PC-3 (cell line): ENCODE measurements at regions not wholly inside any gene's neighbourhood (a gene's known extent, or its start where the extent isn't known, plus 50 kb on each side); places are given as distances from the start of the nearest gene placed in this dataset.

Experiments used
- ATAC-seq: fragments of 200-7000 bp; cut with Tn5 transposase; 2 replicates; pipeline ENCODE4 v1.9.1; 2020; ENCODE audit warnings: mild to moderate bottlenecking, moderate library complexity
- BruUV-seq: library from RNA; stranded (reverse); fragments of 400-500 nt; replicated peaks from 2 replicates; lab custom pipeline; 2021; lab: Mats Ljungman, UMichigan
- CTCF ChIA-PET: fragments of 300-600 bp; sonication (Branson Sonifier 250); formaldehyde crosslinking; loops from one replicate; lab custom pipeline; 2022; ENCODE audit warnings: antibody characterized with exemption; lab: Charles Lee
- POLR2A ChIA-PET: fragments of 300-600 bp; sonication (Branson Sonifier 250); formaldehyde crosslinking; loops from one replicate; lab custom pipeline; 2022; ENCODE audit warnings: antibody characterized with exemption; ENCODE audit not compliant: unreplicated experiment; lab: Charles Lee
- DNase-seq: peaks from one replicate; pipeline ENCODE4 v3.0.0-alpha.2; 2015
- H2AFZ ChIP-seq: fragments of 300-600 bp; sonication (generic); 2 replicates; pipeline ENCODE4 v1.6.0; 2016; ENCODE audit warnings: antibody characterized with exemption, low read length
- H3F3A ChIP-seq: fragments of 300-600 bp; sonication (generic); one replicate; pipeline ENCODE4 v1.6.0; 2017; ENCODE audit warnings: antibody characterized with exemption, low read length, control low read depth, mild to moderate bottlenecking; ENCODE audit not compliant: unreplicated experiment
- H3K27ac ChIP-seq: fragments of 300-600 bp; sonication (generic); 2 replicates; pipeline ENCODE4 v1.5.1; 2016; ENCODE audit warnings: mild to moderate bottlenecking, low read length
- H3K27me3 ChIP-seq: fragments of 300-600 bp; sonication (generic); 2 replicates; pipeline ENCODE4 v1.6.1; 2016; ENCODE audit warnings: low read length, mixed read lengths
- H3K36me3 ChIP-seq: fragments of 300-600 bp; sonication (generic); 2 replicates; pipeline ENCODE4 v1.6.1; 2016; ENCODE audit warnings: low read depth, mixed run types, low read length, mixed read lengths
- H3K4me1 ChIP-seq: fragments of 300-600 bp; sonication (generic); 2 replicates; pipeline ENCODE4 v1.5.1; 2016; ENCODE audit warnings: low read length; ENCODE audit not compliant: insufficient read depth
- H3K4me2 ChIP-seq: fragments of 300-600 bp; sonication (generic); 2 replicates; pipeline ENCODE4 v1.6.0; 2016; ENCODE audit warnings: low read length
- H3K4me3 ChIP-seq: fragments of 300-600 bp; sonication (generic); 2 replicates; pipeline ENCODE4 v1.5.1; 2016; ENCODE audit warnings: mild to moderate bottlenecking, low read length, mixed read lengths
- H3K79me2 ChIP-seq: fragments of 300-600 bp; sonication (generic); 2 replicates; pipeline ENCODE4 v1.6.1; 2017; ENCODE audit warnings: low read length, mixed read lengths
- H3K9ac ChIP-seq: fragments of 300-600 bp; sonication (generic); 2 replicates; pipeline ENCODE4 v1.6.0; 2016; ENCODE audit warnings: mild to moderate bottlenecking, low read length
- H3K9me2 ChIP-seq: fragments of 300-600 bp; sonication (generic); replicated peaks from 2 replicates; pipeline ENCODE4 v1.6.1; 2016; ENCODE audit warnings: mixed run types, low read length, mixed read lengths
- H3K9me3 ChIP-seq: fragments of 300-600 bp; sonication (generic); 2 replicates; pipeline ENCODE4 v1.6.1; 2016; ENCODE audit warnings: low read length, mixed read lengths
- H4K20me1 ChIP-seq: fragments of 300-600 bp; sonication (generic); 2 replicates; pipeline ENCODE4 v1.6.1; 2016; ENCODE audit warnings: low read length, mixed read lengths
- EZH2 ChIP-seq: fragments of 300-600 bp; sonication (generic); IDR thresholded peaks from one replicate; pipeline ENCODE4 v1.6.1; 2017; ENCODE audit warnings: antibody characterized with exemption, mild to moderate bottlenecking, low read length; ENCODE audit not compliant: unreplicated experiment
- EZH2phosphoT487 ChIP-seq: fragments of 300-600 bp; sonication (generic); IDR thresholded peaks from 2 replicates; pipeline ENCODE4 v1.6.1; 2018; ENCODE audit warnings: mild to moderate bottlenecking, antibody characterized with exemption, low read length, borderline replicate concordance
- intact Hi-C: fragments of 100-400 bp; cut with micrococcal nuclease; formaldehyde crosslinking; loops from 2 replicates; pipeline ENCODE4 v1.9.0; 2023
- TF ChIP-seq, protein P1 (sequence below): fragments of 300-600 bp; sonication (generic); conservative IDR thresholded peaks from 2 replicates; pipeline ENCODE4 v1.5.1; 2017; ENCODE audit warnings: antibody characterized with exemption, low read depth, mild to moderate bottlenecking, low read length

DNA sequence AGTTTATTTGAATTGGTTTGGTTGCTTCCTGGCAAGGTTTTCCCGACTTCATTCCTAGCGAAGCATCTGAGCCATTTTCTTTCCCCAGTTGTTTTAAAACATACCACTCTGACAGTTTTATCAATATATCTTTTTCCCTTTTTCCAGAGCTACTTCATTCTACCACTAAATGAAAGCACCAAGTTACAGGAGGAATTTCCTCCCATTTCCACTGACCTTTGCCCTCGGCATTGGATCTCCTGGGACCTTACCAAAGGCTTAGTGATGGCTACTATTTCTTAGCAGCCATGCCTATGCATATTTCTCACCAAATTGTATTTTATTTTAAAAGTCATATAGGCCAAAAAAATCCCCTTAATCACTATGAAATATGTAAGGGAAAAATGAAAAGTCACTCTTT, 150.5 kb downstream of the ZNF330 start:
- H3K4me3 ChIP-seq, result no peak overlapping the region
- H3K9me3 ChIP-seq, result no peaks in the 10 kb centered on the region
- H3K79me2 ChIP-seq, result no peaks in the 10 kb centered on the region
- H3F3A ChIP-seq, result no peaks in the 10 kb centered on the region
- H3K9ac ChIP-seq, result no peak overlapping the region
- BruUV-seq, result no TSS peak
- H3K27ac ChIP-seq, result no peak overlapping the region
- H3K9me2 ChIP-seq, result 0 out of 2 replicates have a peak, but pooled peaks cover 6% of the 10 kb centered on the region
- DNase-seq (no peak), ATAC-seq (no peak)
- H3K4me2 ChIP-seq, result no peak overlapping the region
- no peaks in the 10 kb centered on the region for H3K36me3 ChIP-seq
- ChIA-PET POLR2A (no interaction called here), CTCF (no interaction called here)
- peaks cover 3% of the 10 kb centered on the region for H3K4me1 ChIP-seq
- H3K27me3 ChIP-seq, result no peaks in the 10 kb centered on the region
- no peak overlapping the region for H2AFZ ChIP-seq
- intact Hi-C loops, result loop anchor here (10.0 kb wide), 1 partner anchor 174 kb away; no protein-coding TSS in a partner anchor
- TF ChIP-seq EZH2 (no peak), EZH2phosphoT487 (no peak)
- TF ChIP-seq, protein P1, sequence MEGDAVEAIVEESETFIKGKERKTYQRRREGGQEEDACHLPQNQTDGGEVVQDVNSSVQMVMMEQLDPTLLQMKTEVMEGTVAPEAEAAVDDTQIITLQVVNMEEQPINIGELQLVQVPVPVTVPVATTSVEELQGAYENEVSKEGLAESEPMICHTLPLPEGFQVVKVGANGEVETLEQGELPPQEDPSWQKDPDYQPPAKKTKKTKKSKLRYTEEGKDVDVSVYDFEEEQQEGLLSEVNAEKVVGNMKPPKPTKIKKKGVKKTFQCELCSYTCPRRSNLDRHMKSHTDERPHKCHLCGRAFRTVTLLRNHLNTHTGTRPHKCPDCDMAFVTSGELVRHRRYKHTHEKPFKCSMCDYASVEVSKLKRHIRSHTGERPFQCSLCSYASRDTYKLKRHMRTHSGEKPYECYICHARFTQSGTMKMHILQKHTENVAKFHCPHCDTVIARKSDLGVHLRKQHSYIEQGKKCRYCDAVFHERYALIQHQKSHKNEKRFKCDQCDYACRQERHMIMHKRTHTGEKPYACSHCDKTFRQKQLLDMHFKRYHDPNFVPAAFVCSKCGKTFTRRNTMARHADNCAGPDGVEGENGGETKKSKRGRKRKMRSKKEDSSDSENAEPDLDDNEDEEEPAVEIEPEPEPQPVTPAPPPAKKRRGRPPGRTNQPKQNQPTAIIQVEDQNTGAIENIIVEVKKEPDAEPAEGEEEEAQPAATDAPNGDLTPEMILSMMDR, result no peak
- H4K20me1 ChIP-seq, result no peaks in the 10 kb centered on the region

DNA sequence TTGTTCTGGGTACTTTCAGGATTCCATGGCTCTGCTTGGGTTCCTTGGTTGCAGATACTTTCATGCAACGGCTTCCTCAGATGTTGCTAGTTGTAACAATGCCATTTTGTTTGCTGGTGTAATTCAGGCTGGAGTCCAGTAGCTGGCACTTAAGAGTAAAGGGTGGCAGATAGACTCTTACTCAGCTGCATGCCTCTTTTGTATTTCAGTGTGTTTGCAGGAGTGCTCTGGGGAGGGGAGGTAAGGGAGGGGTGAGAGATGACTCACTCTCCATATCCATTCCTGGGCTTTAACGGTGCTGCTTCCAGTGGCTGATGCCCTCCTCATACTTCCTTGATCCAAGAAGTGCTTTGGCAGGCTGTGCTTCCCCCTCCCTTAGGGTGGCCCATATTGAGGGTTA, 155.2 kb downstream of the ZNF330 start:
- Histone ChIP-seq H3K4me2 (0 out of 2 replicates have a peak overlapping the region, but pooled peaks have one; percentile 2), H3F3A (no peaks in the 10 kb centered on the region), H4K20me1 (no peaks in the 10 kb centered on the region), H3K4me1 (peaks cover 6% of the 10 kb centered on the region), H3K9me2 (no peaks in the 10 kb centered on the region), H3K9ac (no peak overlapping the region), H2AFZ (peak overlapping the region; percentile 44), H3K27ac (no peak overlapping the region), H3K36me3 (no peaks in the 10 kb centered on the region), H3K9me3 (no peaks in the 10 kb centered on the region), H3K79me2 (no peaks in the 10 kb centered on the region), H3K4me3 (no peak overlapping the region), H3K27me3 (no peaks in the 10 kb centered on the region)
- ChIA-PET POLR2A (no interaction called here), CTCF (interaction anchor here (0.6 to 0.8 kb wide), 3 partner anchors 219 to 1833 kb away, joined by 3 to 4 read pairs (median 3); no protein-coding TSS in a partner anchor)
- DNase-seq, result peak; percentile 95
- intact Hi-C loops, result loop anchor here (1.0 to 10.0 kb wide), 3 partner anchors 169 to 335 kb away; partner anchors contain the start of gene IL15
- no TSS peak for BruUV-seq
- TF ChIP-seq, protein P1, result peak; percentile 93
- TF ChIP-seq EZH2phosphoT487, result no peak
- ATAC-seq, result peak; percentile 100

DNA sequence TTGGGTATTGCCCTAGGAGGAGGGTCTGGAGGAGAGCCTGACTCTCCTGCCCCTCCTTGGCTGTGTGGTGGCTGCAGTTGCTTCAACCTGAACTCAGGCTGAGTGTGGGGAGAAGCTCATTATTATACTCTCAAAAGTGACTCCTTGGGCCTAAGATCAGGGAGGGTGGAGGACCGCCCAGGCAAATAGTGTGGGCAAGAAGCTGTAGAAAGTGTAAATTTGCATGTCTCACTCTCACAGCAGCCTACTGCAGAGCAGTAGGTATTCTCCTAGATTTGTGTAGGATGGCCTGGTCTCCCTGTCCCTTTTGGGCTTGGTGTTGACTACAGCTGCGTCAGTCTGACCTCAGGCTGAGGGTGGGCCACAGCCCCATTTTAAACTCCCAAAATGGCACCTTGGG, 156.1 kb downstream of the ZNF330 start:
- Histone ChIP-seq H3K9me3 (no peaks in the 10 kb centered on the region), H2AFZ (no peak overlapping the region), H4K20me1 (no peaks in the 10 kb centered on the region), H3K27me3 (no peaks in the 10 kb centered on the region), H3K9ac (no peak overlapping the region), H3K27ac (no peak overlapping the region), H3K9me2 (no peaks in the 10 kb centered on the region), H3K79me2 (no peaks in the 10 kb centered on the region), H3K4me3 (no peak overlapping the region), H3F3A (no peaks in the 10 kb centered on the region), H3K4me1 (peaks cover 6% of the 10 kb centered on the region), H3K4me2 (no peak overlapping the region), H3K36me3 (no peaks in the 10 kb centered on the region)
- intact Hi-C loops, result loop anchor here (1.0 to 10.0 kb wide), 3 partner anchors 168 to 335 kb away; partner anchors contain the start of gene IL15
- DNase-seq (no peak), ATAC-seq (no peak)
- ChIA-PET POLR2A (no interaction called here), CTCF (no interaction called here)
- no TSS peak for BruUV-seq
- TF ChIP-seq, protein P1, result no peak
- TF ChIP-seq EZH2 (no peak), EZH2phosphoT487 (no peak)
